ENCODE measurements at regions not wholly inside any gene's neighbourhood (a gene's known extent, or its start where the extent isn't known, plus 50 kb on each side); places are given as distances from the start of the nearest gene placed in this dataset.

- H3K36me3 Mint-ChIP-seq (ENCODE audit: low read depth), result no peaks in the 10 kb centered on the region
- TF ChIP-seq, protein P1, sequence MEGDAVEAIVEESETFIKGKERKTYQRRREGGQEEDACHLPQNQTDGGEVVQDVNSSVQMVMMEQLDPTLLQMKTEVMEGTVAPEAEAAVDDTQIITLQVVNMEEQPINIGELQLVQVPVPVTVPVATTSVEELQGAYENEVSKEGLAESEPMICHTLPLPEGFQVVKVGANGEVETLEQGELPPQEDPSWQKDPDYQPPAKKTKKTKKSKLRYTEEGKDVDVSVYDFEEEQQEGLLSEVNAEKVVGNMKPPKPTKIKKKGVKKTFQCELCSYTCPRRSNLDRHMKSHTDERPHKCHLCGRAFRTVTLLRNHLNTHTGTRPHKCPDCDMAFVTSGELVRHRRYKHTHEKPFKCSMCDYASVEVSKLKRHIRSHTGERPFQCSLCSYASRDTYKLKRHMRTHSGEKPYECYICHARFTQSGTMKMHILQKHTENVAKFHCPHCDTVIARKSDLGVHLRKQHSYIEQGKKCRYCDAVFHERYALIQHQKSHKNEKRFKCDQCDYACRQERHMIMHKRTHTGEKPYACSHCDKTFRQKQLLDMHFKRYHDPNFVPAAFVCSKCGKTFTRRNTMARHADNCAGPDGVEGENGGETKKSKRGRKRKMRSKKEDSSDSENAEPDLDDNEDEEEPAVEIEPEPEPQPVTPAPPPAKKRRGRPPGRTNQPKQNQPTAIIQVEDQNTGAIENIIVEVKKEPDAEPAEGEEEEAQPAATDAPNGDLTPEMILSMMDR (IDR thresholded peaks at IDR 0.05), result no peak
- H3K27ac Mint-ChIP-seq, result no peak overlapping the region
- H3K9me3 Mint-ChIP-seq, result peaks cover 31% of the 10 kb centered on the region
- no peaks in the 10 kb centered on the region for H3K4me1 Mint-ChIP-seq (ENCODE audit: low read depth)
- H3K27me3 Mint-ChIP-seq (ENCODE audit: insufficient read depth), result peaks cover 10% of the 10 kb centered on the region; the same call in 1 of the 2 replicates
- DNase-seq, result no peak
- no peak overlapping the region for H3K4me3 Mint-ChIP-seq
These were observed 405.0 kb downstream of the MATN1 start for GRCh38 chr1:30318413-30318812.

GRCh38 chr1:30317921-30318320 lies 405.5 kb downstream of the MATN1 start:
- H3K4me1 Mint-ChIP-seq (ENCODE audit: low read depth), result no peaks in the 10 kb centered on the region
- H3K27ac Mint-ChIP-seq, result no peak overlapping the region
- TF ChIP-seq, protein P1 (IDR thresholded peaks at IDR 0.05), result no peak
- H3K4me3 Mint-ChIP-seq, result no peak overlapping the region
- no peaks in the 10 kb centered on the region for H3K36me3 Mint-ChIP-seq (ENCODE audit: low read depth)
- H3K9me3 Mint-ChIP-seq, result peaks cover 32% of the 10 kb centered on the region
- peaks cover 11% of the 10 kb centered on the region; the same call in 1 of the 2 replicates for H3K27me3 Mint-ChIP-seq (ENCODE audit: insufficient read depth)
- DNase-seq, result no peak

DNA sequence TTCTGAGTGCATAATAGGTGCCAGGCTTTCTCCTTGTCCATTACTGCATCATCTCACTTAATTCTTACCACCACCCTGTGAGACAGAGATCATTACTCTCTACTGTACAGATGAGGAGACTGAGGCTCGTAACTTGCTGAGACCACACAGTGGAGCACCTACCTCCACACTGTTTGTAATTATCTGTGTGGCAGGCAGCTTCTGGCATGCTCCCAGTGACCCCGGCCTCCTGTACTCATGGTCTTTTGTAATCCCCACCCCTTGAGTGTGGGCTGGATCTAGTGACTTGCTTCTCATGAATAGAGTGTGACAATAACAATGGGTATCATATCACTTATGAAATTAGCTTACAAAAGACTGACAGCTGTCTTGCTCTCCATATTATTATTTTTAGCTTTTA lies 407.3 kb downstream of the MATN1 start:
- no peak overlapping the region for H3K27ac Mint-ChIP-seq
- no peaks in the 10 kb centered on the region for H3K36me3 Mint-ChIP-seq (ENCODE audit: low read depth)

GRCh38 chr1:30315185-30315960 lies 408.0 kb downstream of the MATN1 start:
- H3K9me3 Mint-ChIP-seq, result peaks cover 44% of the 10 kb centered on the region
- peaks cover 10% of the 10 kb centered on the region for H3K27me3 Mint-ChIP-seq (ENCODE audit: insufficient read depth)
- H3K4me3 Mint-ChIP-seq, result no peak overlapping the region
- no peak for DNase-seq
- H3K36me3 Mint-ChIP-seq (ENCODE audit: low read depth), result no peaks in the 10 kb centered on the region
- H3K27ac Mint-ChIP-seq, result no peak overlapping the region
- TF ChIP-seq, protein P1 (IDR thresholded peaks at IDR 0.05), result no peak
- H3K4me1 Mint-ChIP-seq (ENCODE audit: low read depth), result no peaks in the 10 kb centered on the region

More for the DNA sequence above, 407.3 kb downstream of the MATN1 start:
- TF ChIP-seq, protein P1 (IDR thresholded peaks at IDR 0.05), result no peak
- Mint-ChIP-seq H3K27me3 (ENCODE audit: insufficient read depth) (peaks cover 11% of the 10 kb centered on the region), H3K4me3 (no peak overlapping the region), H3K4me1 (ENCODE audit: low read depth) (no peaks in the 10 kb centered on the region), H3K9me3 (peaks cover 44% of the 10 kb centered on the region)
- no peak for DNase-seq

DNA sequence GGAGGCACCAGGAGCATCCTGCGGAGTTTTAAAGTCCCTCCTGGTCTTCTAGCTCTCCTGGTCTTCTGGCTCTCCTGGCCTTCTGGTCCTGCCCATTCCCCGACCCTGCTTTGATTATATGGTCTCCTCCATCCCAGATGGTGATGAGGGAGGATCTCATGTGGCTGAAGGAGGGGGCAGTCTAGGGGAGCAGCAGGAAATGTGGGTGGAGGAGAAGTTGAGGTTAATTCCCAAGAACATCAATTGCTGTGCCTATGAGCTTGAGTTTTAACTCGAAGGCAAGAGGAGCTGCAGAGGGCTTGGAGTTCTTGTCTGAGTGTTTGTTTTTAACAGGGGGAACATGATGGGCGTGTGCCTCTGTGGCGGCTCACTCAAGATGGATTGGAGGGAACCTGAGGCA lies 408.8 kb downstream of the MATN1 start:
- Mint-ChIP-seq H3K27me3 (ENCODE audit: insufficient read depth) (peaks cover 8% of the 10 kb centered on the region), H3K36me3 (ENCODE audit: low read depth) (no peaks in the 10 kb centered on the region), H3K4me1 (ENCODE audit: low read depth) (no peaks in the 10 kb centered on the region), H3K9me3 (peaks cover 44% of the 10 kb centered on the region), H3K4me3 (no peak overlapping the region), H3K27ac (no peak overlapping the region)
- TF ChIP-seq, protein P1 (IDR thresholded peaks at IDR 0.05), result no peak
- no peak for DNase-seq

All from HFFc6 (cell line).